ENCODE measurements at regions not wholly inside any gene's neighbourhood (a gene's known extent, or its start where the extent isn't known, plus 50 kb on each side); places are given as distances from the start of the nearest gene placed in this dataset.
A peak's percentile ranks its signal among the peaks of the same experiment; 100 is the strongest.
"Not testable (repeated sequence)": the region's sequence is repeated elsewhere in the genome, so short reads cannot be mapped to it uniquely, and the experiment has no call there.

DNA sequence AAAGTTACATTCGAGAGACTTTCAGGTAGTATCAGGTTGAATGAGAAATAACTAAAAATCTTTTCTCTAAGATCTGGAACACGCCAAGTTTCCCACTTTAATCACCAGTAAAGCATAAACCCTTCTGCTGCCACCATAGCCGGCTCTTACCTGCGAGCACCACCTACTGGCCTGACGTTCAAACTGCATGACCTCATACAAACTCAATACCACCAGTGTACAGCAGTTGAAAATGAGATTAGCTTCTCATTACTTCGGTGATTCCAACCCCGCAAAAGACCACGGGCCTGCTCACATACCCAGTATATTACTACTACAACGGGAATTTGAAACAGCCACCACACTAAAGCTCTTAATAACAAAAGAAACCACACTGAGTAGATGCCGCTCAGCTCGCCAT lies 1191.2 kb downstream of the TMEM121 start:
- DNase-seq = not testable (repeated sequence)

DNA sequence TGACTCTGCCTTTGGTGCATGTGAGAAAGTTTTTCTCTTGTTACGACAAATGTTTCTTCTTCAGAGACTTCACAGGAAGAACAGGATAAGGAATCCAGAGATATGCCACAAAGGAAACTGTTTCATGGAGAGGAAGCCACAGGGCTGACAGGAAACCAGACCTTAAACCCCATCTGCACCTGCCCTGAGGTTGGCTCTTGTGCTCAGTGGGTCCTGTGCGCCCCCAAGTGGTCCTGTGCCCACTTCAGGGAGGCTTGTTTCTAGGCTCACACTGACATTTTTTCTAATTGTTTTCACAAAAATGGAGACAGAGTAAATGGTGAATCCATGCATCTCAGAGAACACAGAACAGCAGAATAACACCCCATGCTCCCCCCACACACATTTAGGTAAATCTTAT lies 1193.5 kb downstream of the TMEM121 start:
- DNase-seq = not testable (repeated sequence)

- DNase-seq = not testable (repeated sequence)
Observed at GRCh38 chr14:106721926-106722325, 1195.5 kb downstream of the TMEM121 start.

DNA sequence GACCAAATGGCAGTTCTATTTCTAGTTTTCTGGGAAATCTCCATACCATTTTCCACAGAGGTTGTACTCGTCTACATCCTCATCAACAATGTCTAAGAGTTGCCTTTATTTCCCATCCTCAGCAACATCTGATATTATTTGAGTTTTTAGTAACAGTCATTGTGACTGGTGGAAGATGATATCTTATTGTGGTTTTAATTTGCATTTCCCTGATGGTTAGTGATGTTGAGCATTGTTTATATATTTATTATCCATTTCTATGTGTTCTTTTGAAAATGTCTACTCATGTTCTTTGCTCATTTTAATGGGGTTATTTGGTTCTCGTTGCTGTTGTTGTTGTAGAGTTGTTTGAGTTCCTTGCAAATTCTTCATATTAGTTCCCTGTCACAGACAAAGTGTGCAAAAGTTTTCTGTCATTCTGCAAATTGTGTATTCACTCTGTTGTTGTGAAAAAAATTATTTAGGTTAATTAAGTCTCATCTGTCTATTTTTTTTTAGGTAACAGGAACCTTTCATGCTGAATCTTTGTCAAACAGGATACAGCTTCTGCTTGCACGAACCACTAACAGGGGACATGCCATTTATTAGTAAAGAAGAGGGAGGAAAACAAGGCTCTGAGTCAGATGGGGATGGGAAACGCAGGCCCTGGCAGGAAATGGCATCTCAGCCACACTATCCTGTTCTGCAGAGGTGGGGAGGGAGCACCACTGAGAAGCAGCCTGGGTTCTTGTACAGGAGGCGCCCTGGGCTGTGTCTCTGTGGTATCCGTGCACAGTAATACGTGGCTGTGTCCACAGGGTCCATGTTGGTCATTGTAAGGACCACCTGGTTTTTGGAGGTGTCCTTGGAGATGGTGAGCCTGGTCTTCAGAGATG lies 1196.7 kb downstream of the TMEM121 start:
- not testable (repeated sequence) for DNase-seq

DNA sequence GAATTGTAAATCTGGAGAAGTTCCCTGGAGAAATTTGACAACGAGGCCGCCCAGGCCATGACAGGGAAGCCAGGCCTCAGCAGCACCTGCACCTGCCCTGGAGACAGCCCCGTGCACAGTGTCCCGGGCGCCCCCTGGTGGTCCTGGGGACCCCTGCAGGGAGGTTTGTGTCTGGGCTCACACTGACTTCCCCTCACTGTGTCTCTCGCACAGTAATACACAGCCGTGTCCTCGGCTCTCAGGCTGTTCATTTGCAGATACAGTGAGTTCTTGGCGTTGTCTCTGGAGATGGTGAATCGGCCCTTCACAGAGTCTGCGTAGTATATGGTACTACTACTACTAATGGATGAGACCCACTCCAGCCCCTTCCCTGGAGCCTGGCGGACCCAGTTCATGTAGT lies 1201.6 kb downstream of the TMEM121 start:
- not testable (repeated sequence) for DNase-seq

DNA sequence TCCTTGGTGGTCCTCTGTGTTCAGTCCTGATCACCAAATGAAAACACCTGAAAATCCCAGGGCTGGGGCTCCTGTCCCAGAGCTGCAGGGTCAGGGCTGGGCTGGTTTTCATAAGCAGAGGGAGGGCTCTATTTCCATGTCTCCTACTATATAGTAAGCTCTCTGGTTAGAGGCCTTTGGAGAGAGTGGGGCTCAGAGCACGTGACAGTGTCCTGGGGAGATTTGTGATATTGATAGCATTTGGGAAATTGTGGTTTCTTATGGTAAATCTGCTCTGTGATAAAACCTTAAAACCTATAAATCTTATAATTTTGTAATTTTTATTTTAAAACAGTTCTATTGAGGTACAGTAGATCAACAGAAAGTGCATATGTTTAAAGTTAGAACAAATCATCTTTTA lies 1202.2 kb downstream of the TMEM121 start:
- no peak for DNase-seq

DNA sequence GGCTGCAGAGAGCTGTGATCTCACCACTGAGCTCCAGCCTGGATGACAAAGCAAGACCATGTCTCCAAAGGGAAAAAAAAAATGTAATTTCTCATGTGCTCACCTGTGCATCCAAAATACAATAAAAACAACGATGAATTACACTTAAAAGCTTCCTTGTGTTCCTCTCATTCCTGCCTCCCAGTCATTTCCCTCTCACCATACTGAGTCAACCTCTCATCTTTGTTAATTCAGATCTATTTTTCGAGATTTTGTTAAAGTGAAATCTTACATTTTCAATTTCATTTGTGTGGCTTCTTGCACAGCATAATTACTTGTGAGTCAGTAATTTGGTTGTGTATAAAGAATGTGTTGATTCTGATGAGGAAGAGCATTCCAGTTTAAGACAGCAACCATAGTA lies 1203.2 kb downstream of the TMEM121 start:
- no peak for DNase-seq

DNA sequence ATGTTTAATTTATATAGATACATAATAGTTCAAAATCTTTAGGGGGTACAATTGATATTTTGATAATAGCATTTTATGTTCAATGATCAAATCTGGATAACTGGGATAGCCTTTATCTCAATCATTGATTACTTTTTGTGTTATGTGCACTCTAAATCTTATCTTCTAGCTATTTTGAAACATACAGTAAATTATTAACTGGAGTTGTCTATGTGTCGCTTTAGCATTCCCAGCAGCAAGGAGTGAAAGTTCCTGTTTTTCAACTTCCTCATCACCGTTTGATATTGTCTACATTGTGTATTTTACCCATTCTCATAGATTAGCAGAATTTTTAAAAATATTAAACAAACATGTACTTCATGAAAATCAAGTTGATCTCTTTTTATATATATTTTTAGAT lies 1207.4 kb downstream of the TMEM121 start:
- DNase-seq = no peak

DNA sequence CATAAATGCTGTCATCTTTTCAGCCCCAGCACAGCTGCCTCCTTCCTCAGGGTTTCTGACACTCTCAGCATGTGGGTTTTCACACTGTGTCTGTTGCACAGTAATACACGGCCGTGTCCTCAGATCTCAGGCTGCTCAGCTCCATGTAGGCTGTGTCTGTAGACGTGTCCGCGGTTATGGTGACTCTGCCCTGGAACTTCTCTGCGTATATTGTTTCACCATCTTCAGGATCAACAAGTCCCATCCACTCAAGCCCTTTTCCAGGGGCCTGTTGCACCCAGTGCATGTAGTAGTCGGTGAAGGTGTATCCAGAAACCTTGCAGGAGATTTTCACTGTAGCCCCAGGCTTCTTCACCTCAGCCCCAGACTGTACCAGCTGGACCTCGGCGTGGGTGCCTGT lies 1210.6 kb downstream of the TMEM121 start:
- DNase-seq = no peak

DNA sequence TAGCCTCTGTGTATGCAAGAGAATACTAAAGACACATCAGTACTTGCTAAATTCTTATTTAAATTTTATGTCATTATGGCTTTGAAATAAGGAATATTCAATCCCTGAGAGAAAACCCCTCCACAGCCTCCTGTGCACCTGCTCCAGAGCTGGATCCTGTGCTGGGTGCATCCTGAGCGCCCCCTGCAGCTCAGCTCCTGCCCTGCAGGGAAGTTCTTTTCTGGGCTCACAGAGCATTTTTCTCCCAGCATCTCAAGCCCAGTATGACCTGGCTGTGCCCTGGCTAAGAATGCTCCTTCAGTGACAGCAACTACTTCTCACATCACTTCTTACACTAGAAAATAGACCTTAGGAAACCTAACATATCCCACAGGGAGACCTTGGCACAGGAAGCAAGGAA lies 1211.7 kb downstream of the TMEM121 start:
- DNase-seq = no peak

DNA sequence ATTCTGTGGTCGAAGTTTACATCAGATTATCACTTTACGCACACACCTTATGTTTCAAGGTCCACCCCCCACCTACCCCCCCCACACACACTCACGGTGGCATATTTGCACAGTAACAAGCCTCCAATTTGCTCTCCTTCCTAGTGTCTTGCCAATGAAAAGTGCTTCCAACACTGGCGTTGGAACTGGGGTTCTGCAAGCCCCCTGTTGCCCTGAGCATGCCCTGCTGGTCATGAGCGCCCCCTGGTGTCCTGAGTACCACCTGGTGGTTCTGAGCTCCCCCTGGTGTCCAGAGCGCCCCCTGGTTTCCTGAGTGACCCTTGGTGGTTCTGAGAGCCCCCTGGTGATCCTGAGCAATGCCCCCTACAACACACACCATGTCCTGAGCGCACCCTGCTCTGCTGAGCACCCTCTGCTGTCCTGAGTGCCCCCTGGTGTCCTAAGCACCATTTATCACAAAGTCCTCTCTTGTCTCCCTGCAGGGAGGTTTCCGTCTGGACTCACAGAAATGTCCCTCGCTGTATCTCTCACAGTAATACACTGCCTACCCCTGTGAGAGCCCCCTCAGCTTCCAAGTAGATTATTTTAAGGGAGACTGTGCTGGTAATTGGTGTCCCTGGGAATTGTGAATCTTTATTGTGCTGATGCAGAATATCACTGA lies 1212.3 kb downstream of the TMEM121 start:
- not testable (repeated sequence) for DNase-seq

GRCh38 chr14:106741086-106741827 lies 1214.9 kb downstream of the TMEM121 start:
- DNase-seq = not testable (repeated sequence)

DNA sequence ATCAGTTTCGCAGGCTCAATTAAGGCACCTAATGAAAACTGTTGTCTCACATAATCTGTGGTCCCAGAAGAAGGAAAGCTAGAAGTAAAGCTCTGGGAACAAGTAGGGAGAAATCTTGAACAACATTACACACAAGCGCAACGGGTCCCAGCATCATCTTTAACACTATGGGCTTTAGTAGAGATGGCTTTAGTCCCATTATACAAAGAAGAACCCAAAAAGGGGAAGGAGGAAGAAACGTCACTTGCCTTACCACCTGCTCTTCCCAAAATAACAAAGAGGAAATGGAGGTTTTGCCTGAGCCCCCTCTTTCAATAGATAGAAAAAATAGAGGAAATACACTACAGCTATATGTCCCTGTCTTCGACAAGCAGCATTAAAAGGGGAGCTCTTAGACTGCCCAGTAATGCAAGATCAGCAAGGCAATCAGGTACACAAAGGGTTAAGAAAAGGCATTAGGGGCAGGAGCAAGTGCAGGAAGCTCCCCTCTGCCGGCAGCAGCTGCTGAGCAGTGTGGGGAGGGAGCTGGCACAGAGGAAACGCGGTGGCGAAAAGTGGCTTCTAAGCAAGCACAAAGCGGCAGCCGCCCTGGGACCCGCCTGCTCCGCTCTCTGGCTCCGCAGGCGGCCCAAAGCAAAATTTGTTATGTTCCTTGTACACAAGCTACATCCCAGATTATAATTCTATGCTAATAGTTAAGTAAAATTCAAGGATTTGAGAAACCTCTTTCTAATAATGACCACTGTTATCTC lies 1218.8 kb downstream of the TMEM121 start:
- DNase-seq = not testable (repeated sequence)

- not testable (repeated sequence) for DNase-seq
Observed at GRCh38 chr14:106750089-106750488, 1223.7 kb downstream of the TMEM121 start.

DNA sequence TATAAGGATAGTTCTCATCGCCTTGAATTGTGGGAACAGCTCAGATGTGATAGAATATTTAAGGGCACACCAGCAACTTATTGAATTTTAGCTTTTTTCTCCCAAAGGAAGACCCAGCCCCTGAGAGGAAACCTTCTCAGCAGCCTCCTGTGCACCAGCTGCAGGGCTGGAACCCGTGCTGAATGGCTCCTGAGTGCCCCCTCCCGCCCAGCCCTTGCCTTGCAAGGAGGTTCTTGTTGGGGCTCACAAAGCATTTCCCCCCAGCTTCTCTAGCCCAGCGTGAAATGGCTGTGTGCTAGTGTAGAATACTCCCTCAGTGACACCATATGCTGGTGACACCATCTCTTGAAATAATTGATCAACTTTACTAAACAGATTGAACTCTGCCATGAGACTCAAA lies 1227.4 kb downstream of the TMEM121 start:
- not testable (repeated sequence) for DNase-seq

- DNase-seq = not testable (repeated sequence)
Observed at GRCh38 chr14:106757444-106757843, 1231.1 kb downstream of the TMEM121 start.

- not testable (repeated sequence) for DNase-seq
Observed at GRCh38 chr14:106761886-106762816, 1235.8 kb downstream of the TMEM121 start.

DNA sequence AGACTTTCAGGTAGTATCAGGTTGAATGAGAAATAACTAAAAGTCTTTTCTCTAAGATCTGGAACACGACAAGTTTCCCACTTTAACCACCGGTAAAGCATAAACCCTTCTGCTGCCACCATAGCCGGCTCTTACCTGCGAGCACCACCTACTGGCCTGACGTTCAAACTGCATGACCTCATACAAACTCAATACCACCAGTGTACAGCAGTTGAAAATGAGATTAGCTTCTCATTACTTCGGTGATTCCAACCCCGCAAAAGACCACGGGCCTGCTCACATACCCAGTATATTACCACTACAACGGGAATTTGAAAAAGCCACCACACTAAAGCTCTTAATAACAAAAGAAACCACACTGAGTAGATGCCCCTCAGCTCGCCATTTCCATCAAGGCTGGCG lies 1238.6 kb downstream of the TMEM121 start:
- not testable (repeated sequence) for DNase-seq

GRCh38 chr14:106766145-106766544 lies 1239.8 kb downstream of the TMEM121 start:
- no peak for DNase-seq

GRCh38 chr14:106766551-106767277 lies 1240.3 kb downstream of the TMEM121 start:
- peak; percentile 41 for DNase-seq

DNA sequence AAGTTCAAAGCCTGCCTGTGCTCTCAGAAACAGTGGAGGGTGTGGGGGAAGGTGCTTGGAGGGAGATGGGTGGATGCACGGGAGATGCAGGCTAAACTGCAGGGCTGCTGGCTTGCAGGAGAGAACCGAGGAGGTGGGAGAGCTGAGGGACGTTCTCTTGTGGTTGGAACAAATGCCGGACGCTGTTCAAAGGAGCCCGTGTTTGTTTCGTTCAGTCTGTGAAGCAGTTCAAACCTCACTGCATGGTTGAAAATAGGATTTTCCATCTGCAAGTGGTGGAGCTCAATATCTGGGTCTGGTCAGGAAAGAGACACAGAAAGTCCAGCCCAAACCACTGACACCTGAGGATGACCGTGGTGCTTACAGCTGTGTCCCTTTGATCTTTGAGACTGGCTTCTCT lies 1241.8 kb downstream of the TMEM121 start:
- DNase-seq = not testable (repeated sequence)

Data from effector CD8-positive, alpha-beta T cell (primary cell).